Body of pancreas (tissue), 4 donors: ENCODE measurements at regions not wholly inside any gene's neighbourhood (a gene's known extent, or its start where the extent isn't known, plus 50 kb on each side); places are given as distances from the start of the nearest gene placed in this dataset.

Experiments used
- POLR2A ChIP-seq, 3 donors: fragments of 450-650 bp; IDR thresholded peaks; one replicate each; pipeline ENCODE4 v1.6.1; 2016; ENCODE audit warnings: antibody characterized with exemption in 3 of 3, mild to moderate bottlenecking in 2 of 3
- TF ChIP-seq, protein P1 (sequence below), 7 experiments: fragments of 450-650 bp in 4 of 7; fragments of 200-600 bp in 3 of 7; sonication (generic) in 3 of 7; IDR thresholded peaks; one replicate each; pipeline ENCODE4 v1.5.1; 2016 to 2019; ENCODE audit warnings: antibody characterized with exemption in 7 of 7

DNA sequence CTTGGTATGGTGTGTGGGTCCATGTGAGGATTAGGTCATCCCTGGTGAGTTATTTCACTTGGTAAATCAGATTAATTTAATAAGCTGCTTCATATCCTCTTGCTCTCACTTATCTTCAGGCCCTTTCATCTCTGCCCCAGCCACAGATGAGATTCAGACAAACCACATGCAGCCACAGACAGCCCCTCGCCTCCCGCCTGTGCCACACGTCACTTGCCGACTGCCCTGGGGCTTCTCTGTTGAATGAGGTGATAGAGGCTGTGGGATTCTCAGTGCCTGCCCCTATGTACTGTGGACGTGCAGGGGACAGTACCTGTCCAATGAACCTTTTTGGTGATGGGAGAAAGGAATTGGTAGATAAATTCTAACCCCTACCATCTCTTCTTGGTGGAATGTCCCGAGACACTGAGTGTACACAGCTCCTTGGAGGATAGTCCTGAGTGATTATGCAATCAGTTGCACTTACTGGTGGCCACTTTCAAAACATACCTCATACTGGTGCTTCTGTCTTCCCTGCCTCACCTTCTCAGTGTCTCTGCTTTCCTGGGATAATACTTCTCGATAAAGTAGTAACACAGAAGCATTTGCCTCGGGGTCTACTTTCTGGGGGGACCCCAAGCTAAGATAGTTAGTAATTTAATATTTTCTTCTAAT, 248.7 kb downstream of the TTC6 start:
- TF ChIP-seq, protein P1, sequence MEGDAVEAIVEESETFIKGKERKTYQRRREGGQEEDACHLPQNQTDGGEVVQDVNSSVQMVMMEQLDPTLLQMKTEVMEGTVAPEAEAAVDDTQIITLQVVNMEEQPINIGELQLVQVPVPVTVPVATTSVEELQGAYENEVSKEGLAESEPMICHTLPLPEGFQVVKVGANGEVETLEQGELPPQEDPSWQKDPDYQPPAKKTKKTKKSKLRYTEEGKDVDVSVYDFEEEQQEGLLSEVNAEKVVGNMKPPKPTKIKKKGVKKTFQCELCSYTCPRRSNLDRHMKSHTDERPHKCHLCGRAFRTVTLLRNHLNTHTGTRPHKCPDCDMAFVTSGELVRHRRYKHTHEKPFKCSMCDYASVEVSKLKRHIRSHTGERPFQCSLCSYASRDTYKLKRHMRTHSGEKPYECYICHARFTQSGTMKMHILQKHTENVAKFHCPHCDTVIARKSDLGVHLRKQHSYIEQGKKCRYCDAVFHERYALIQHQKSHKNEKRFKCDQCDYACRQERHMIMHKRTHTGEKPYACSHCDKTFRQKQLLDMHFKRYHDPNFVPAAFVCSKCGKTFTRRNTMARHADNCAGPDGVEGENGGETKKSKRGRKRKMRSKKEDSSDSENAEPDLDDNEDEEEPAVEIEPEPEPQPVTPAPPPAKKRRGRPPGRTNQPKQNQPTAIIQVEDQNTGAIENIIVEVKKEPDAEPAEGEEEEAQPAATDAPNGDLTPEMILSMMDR (IDR thresholded peaks at IDR 0.05), result no peak
- no peak for TF ChIP-seq POLR2A (IDR thresholded peaks at IDR 0.05)
